Lung (tissue), 11 donors: ENCODE measurements at regions not wholly inside any gene's neighbourhood (a gene's known extent, or its start where the extent isn't known, plus 50 kb on each side); places are given as distances from the start of the nearest gene placed in this dataset.
"Not testable (repeated sequence)": the region's sequence is repeated elsewhere in the genome, so short reads cannot be mapped to it uniquely, and the experiment has no call there.

Source experiments
- ATAC-seq: fragments of 200-7000 bp; cut with Tn5 transposase; one replicate; pipeline ENCODE4 v1.9.1; 2020; ENCODE audit warnings: moderate number of reproducible peaks; ENCODE audit not compliant: insufficient read depth, low FRiP score
- DNase-seq, 3 donors: peaks; one replicate each; pipeline ENCODE4 v3.0.0-alpha.2; 2013 to 2017
- H3K27ac ChIP-seq, 2 donors: one replicate each; pipeline ENCODE4 v1.5.1; 2013; ENCODE audit warnings: mild to moderate bottlenecking in 2 of 2, moderate library complexity in 2 of 2, control low read depth in 1 of 2, inconsistent platforms in 1 of 2, low read depth in 1 of 2, low read length in 1 of 2
- H3K27me3 ChIP-seq, 3 donors: one replicate each; pipeline ENCODE4 v1.5.1; 2013; ENCODE audit warnings: low read length in 2 of 3; ENCODE audit not compliant: control insufficient read depth in 3 of 3, insufficient read depth in 3 of 3
- H3K36me3 ChIP-seq, 4 donors: one replicate each; pipeline ENCODE4 v1.5.1; 2013; ENCODE audit warnings: low read length in 4 of 4, mild to moderate bottlenecking in 1 of 4, moderate library complexity in 1 of 4; ENCODE audit not compliant: control insufficient read depth in 4 of 4, insufficient read depth in 4 of 4
- H3K4me1 ChIP-seq, 5 donors: one replicate each; pipeline ENCODE4 v1.5.1; 2013; ENCODE audit warnings: low read length in 5 of 5, mild to moderate bottlenecking in 2 of 5, moderate library complexity in 1 of 5; ENCODE audit not compliant: control insufficient read depth in 5 of 5, insufficient read depth in 5 of 5
- H3K4me3 ChIP-seq: one replicate; pipeline ENCODE4 v1.5.1; 2013; ENCODE audit warnings: mild to moderate bottlenecking, control low read depth, moderate library complexity
- H3K9ac ChIP-seq, 2 donors: one replicate each; pipeline ENCODE4 v1.5.1; 2013; ENCODE audit warnings: low read length in 2 of 2, control low read depth in 1 of 2; ENCODE audit not compliant: insufficient read depth in 1 of 2
- H3K9me3 ChIP-seq, 4 donors: one replicate each; pipeline ENCODE4 v1.5.1; 2013; ENCODE audit warnings: low read length in 3 of 4, mild to moderate bottlenecking in 1 of 4, moderate library complexity in 1 of 4; ENCODE audit not compliant: control insufficient read depth in 4 of 4, insufficient read depth in 3 of 4
- CTCF ChIP-seq: IDR thresholded peaks from 2 replicates; pipeline ENCODE4 v1.5.1; 2012; ENCODE audit warnings: mild to moderate bottlenecking; ENCODE audit errors: control extremely low read depth, extremely low read depth
- WGBS, 2 donors: extraction: QIAGEN DNeasy Blood & Tissue Kit; methylation state at CpG; one replicate each; pipeline ENCODE4 v1.1.7; 2013; 5-methylcytosine and 5-hydroxymethylcytosine counted together
- donor health status: control.
- donor health status: control.
- donor health status: Bipolar disorder and iron deficiency.
- donor health status: healthy.
- donor health status: DM: yes; HTN: yes; CAD: no.

GRCh38 chr9:14989811-14990210 is 79.6 kb upstream of the FREM1 start:
- Histone ChIP-seq H3K4me3 (no peak overlapping the region), H3K4me1 (peaks cover 0 to 16% (median 3%) of the 10 kb centered on the region in 5 donors), H3K27ac (no peak overlapping the region), H3K36me3 (no peaks in the 10 kb centered on the region), H3K9ac (no peak overlapping the region), H3K27me3 (no peaks in the 10 kb centered on the region), H3K9me3 (peaks cover 0 to 2% (median 1%) of the 10 kb centered on the region in 4 donors)
- no peak for ATAC-seq
- DNase-seq = no peak
- TF ChIP-seq CTCF = no peak
- WGBS, 2 donors = 95 to 96% methylated on average over 5 of the region's 5 CpGs

GRCh38 chr9:14989336-14989735 is 79.1 kb upstream of the FREM1 start:
- H3K27me3 ChIP-seq, ATAC-seq, H3K4me3 ChIP-seq, H3K9ac ChIP-seq, DNase-seq, H3K9me3 ChIP-seq, H3K36me3 ChIP-seq, H3K27ac ChIP-seq: not testable (repeated sequence)
- WGBS, 2 donors = 90 to 93% methylated on average over 7 of the region's 7 CpGs
- H3K4me1 ChIP-seq = peaks cover 0 to 14% (median 0%) of the 10 kb centered on the region in 5 donors

- H3K9me3 ChIP-seq = peaks cover 0 to 2% (median 1%) of the 10 kb centered on the region in 4 donors
- H3K36me3 ChIP-seq = no peaks in the 10 kb centered on the region
- ATAC-seq (no peak), DNase-seq (no peak)
- no peak overlapping the region for H3K4me3 ChIP-seq
- 91 to 95% methylated on average over 1 of the region's 1 CpG for WGBS, 2 donors
- no peak overlapping the region for H3K27ac ChIP-seq
- no peak overlapping the region for H3K9ac ChIP-seq
- H3K27me3 ChIP-seq = no peaks in the 10 kb centered on the region
- peaks cover 0 to 4% (median 0%) of the 10 kb centered on the region in 5 donors for H3K4me1 ChIP-seq
- no peak for TF ChIP-seq CTCF
Observed at GRCh38 chr9:14987858-14988257, 77.6 kb upstream of the FREM1 start.

- no peaks in the 10 kb centered on the region for H3K9me3 ChIP-seq
- H3K4me1 ChIP-seq = peaks cover 0 to 4% (median 0%) of the 10 kb centered on the region in 5 donors
- ATAC-seq (no peak), DNase-seq (no peak)
- no peak overlapping the region for H3K9ac ChIP-seq
- H3K36me3 ChIP-seq = no peaks in the 10 kb centered on the region
- WGBS, 2 donors = 84 to 94% methylated on average over 1 of the region's 1 CpG
- no peak overlapping the region for H3K4me3 ChIP-seq
- H3K27ac ChIP-seq = no peak overlapping the region
- no peaks in the 10 kb centered on the region for H3K27me3 ChIP-seq
- TF ChIP-seq CTCF = no peak
Observed at GRCh38 chr9:14985419-14985818, 75.2 kb upstream of the FREM1 start.
